BLaER1 (cell line): ENCODE measurements at regions not wholly inside any gene's neighbourhood (a gene's known extent, or its start where the extent isn't known, plus 50 kb on each side); places are given as distances from the start of the nearest gene placed in this dataset.
A peak's percentile ranks its signal among the peaks of the same experiment; 100 is the strongest.

Experiments used
- H3K27ac ChIP-seq: shearing (Covaris generic); formaldehyde crosslinking; 2 replicates; pipeline ENCODE4 v1.8.1; 2022
- H3K27me3 ChIP-seq: shearing (Covaris generic); formaldehyde crosslinking; 2 replicates; pipeline ENCODE4 v1.8.1; 2022
- H3K36me3 ChIP-seq: shearing (Covaris generic); formaldehyde crosslinking; 2 replicates; pipeline ENCODE4 v1.8.1; 2022
- H3K4me1 ChIP-seq: shearing (Covaris generic); formaldehyde crosslinking; 2 replicates; pipeline ENCODE4 v1.8.1; 2022
- H3K4me2 ChIP-seq: shearing (Covaris generic); formaldehyde crosslinking; 2 replicates; pipeline ENCODE4 v1.8.1; 2022
- H3K4me3 ChIP-seq: shearing (Covaris generic); formaldehyde crosslinking; 2 replicates; pipeline ENCODE4 v1.8.1; 2022
- H3K9ac ChIP-seq: shearing (Covaris generic); formaldehyde crosslinking; 2 replicates; pipeline ENCODE4 v1.8.1; 2022
- H3K9me3 ChIP-seq: shearing (Covaris generic); formaldehyde crosslinking; 2 replicates; pipeline ENCODE4 v1.8.1; 2022
- H4K20me1 ChIP-seq: shearing (Covaris generic); formaldehyde crosslinking; 2 replicates; pipeline ENCODE4 v1.8.1; 2022
- Cebpa-rat ChIP-seq: shearing (Covaris generic); IDR thresholded peaks from 2 replicates; pipeline ENCODE4 v1.8.1; 2022

GRCh38 chr10:130434446-130435385, 298.5 kb downstream of the GLRX3 start:
- Histone ChIP-seq H3K4me3 (no peak overlapping the region), H3K27me3 (no peaks in the 10 kb centered on the region; the same call in 1 of the 2 replicates), H3K4me2 (no peak overlapping the region), H3K9me3 (no peaks in the 10 kb centered on the region), H4K20me1 (no peaks in the 10 kb centered on the region), H3K36me3 (no peaks in the 10 kb centered on the region), H3K27ac (no peak overlapping the region), H3K9ac (no peak overlapping the region), H3K4me1 (peaks cover 12% of the 10 kb centered on the region)
- TF ChIP-seq Cebpa-rat, result no peak

GRCh38 chr10:130435961-130436360, 299.8 kb downstream of the GLRX3 start:
- Histone ChIP-seq H3K4me1 (peaks cover 13% of the 10 kb centered on the region), H3K4me3 (no peak overlapping the region), H3K9ac (no peak overlapping the region), H3K27me3 (no peaks in the 10 kb centered on the region; the same call in 1 of the 2 replicates), H4K20me1 (no peaks in the 10 kb centered on the region), H3K9me3 (no peaks in the 10 kb centered on the region), H3K36me3 (no peaks in the 10 kb centered on the region), H3K4me2 (no peak overlapping the region), H3K27ac (no peak overlapping the region)
- no peak for TF ChIP-seq Cebpa-rat

- Histone ChIP-seq H3K9ac (no peak overlapping the region), H3K4me3 (no peak overlapping the region), H3K4me2 (peak overlapping the region; percentile 44), H3K36me3 (no peaks in the 10 kb centered on the region), H4K20me1 (no peaks in the 10 kb centered on the region), H3K9me3 (no peaks in the 10 kb centered on the region), H3K4me1 (peaks cover 17% of the 10 kb centered on the region), H3K27ac (no peak overlapping the region), H3K27me3 (no peaks in the 10 kb centered on the region; the same call in 1 of the 2 replicates)
- TF ChIP-seq Cebpa-rat, result no peak
Measured at GRCh38 chr10:130438861-130439260, 302.7 kb downstream of the GLRX3 start.

GRCh38 chr10:130439766-130440165, 303.6 kb downstream of the GLRX3 start:
- Histone ChIP-seq H3K9me3 (no peaks in the 10 kb centered on the region), H3K27ac (no peak overlapping the region), H3K4me2 (no peak overlapping the region), H3K36me3 (no peaks in the 10 kb centered on the region), H3K4me1 (peaks cover 17% of the 10 kb centered on the region), H3K9ac (no peak overlapping the region), H4K20me1 (no peaks in the 10 kb centered on the region), H3K4me3 (no peak overlapping the region), H3K27me3 (no peaks in the 10 kb centered on the region; the same call in 1 of the 2 replicates)
- no peak for TF ChIP-seq Cebpa-rat

GRCh38 chr10:130440494-130440893, 304.3 kb downstream of the GLRX3 start:
- no peak overlapping the region for H3K4me3 ChIP-seq
- no peaks in the 10 kb centered on the region for H3K36me3 ChIP-seq
- no peak overlapping the region for H3K9ac ChIP-seq
- H3K4me1 ChIP-seq, result peaks cover 17% of the 10 kb centered on the region
- H3K27ac ChIP-seq, result no peak overlapping the region
- H3K27me3 ChIP-seq, result no peaks in the 10 kb centered on the region
- H3K4me2 ChIP-seq, result no peak overlapping the region
- TF ChIP-seq Cebpa-rat, result no peak
- no peaks in the 10 kb centered on the region for H4K20me1 ChIP-seq
- no peaks in the 10 kb centered on the region for H3K9me3 ChIP-seq

- H3K9ac ChIP-seq, result no peak overlapping the region
- H3K27me3 ChIP-seq, result no peaks in the 10 kb centered on the region
- no peak overlapping the region for H3K27ac ChIP-seq
- H3K4me3 ChIP-seq, result no peak overlapping the region
- H4K20me1 ChIP-seq, result no peaks in the 10 kb centered on the region
- H3K9me3 ChIP-seq, result no peaks in the 10 kb centered on the region
- H3K36me3 ChIP-seq, result no peaks in the 10 kb centered on the region
- H3K4me1 ChIP-seq, result peaks cover 17% of the 10 kb centered on the region
- H3K4me2 ChIP-seq, result no peak overlapping the region
- no peak for TF ChIP-seq Cebpa-rat
Measured at GRCh38 chr10:130440971-130441370, 304.8 kb downstream of the GLRX3 start.

GRCh38 chr10:130443066-130443465, 306.9 kb downstream of the GLRX3 start:
- no peak for TF ChIP-seq Cebpa-rat
- H3K9me3 ChIP-seq, result no peaks in the 10 kb centered on the region
- H3K27ac ChIP-seq, result no peak overlapping the region
- H3K4me1 ChIP-seq, result peaks cover 17% of the 10 kb centered on the region
- H3K9ac ChIP-seq, result no peak overlapping the region
- H3K27me3 ChIP-seq, result no peaks in the 10 kb centered on the region
- no peak overlapping the region for H3K4me3 ChIP-seq
- no peak overlapping the region for H3K4me2 ChIP-seq
- H4K20me1 ChIP-seq, result no peaks in the 10 kb centered on the region
- H3K36me3 ChIP-seq, result no peaks in the 10 kb centered on the region

GRCh38 chr10:130453036-130453720, 317.0 kb downstream of the GLRX3 start:
- Histone ChIP-seq H3K27me3 (no peaks in the 10 kb centered on the region), H3K36me3 (no peaks in the 10 kb centered on the region), H3K9me3 (no peaks in the 10 kb centered on the region), H4K20me1 (no peaks in the 10 kb centered on the region), H3K4me1 (peaks cover 11% of the 10 kb centered on the region), H3K27ac (no peak overlapping the region), H3K4me2 (no peak overlapping the region), H3K9ac (no peak overlapping the region), H3K4me3 (no peak overlapping the region)
- TF ChIP-seq Cebpa-rat, result no peak

GRCh38 chr10:130453721-130454542, 317.7 kb downstream of the GLRX3 start:
- Histone ChIP-seq H3K9me3 (no peaks in the 10 kb centered on the region), H3K4me2 (no peak overlapping the region)
- TF ChIP-seq Cebpa-rat, result no peak

More at GRCh38 chr10:130453721-130454542, 317.7 kb downstream of the GLRX3 start:
- no peaks in the 10 kb centered on the region for H3K27me3 ChIP-seq
- no peak overlapping the region for H3K27ac ChIP-seq
- H3K9ac ChIP-seq, result no peak overlapping the region
- no peaks in the 10 kb centered on the region for H3K36me3 ChIP-seq
- H3K4me1 ChIP-seq, result peaks cover 11% of the 10 kb centered on the region
- no peaks in the 10 kb centered on the region for H4K20me1 ChIP-seq
- no peak overlapping the region for H3K4me3 ChIP-seq
